SHP77 (cell line): ENCODE measurements at regions not wholly inside any gene's neighbourhood (a gene's known extent, or its start where the extent isn't known, plus 50 kb on each side); places are given as distances from the start of the nearest gene placed in this dataset.

Source experiments
- DNase-seq, 2 experiments: peaks; one replicate each; lab custom pipeline; 2025; lab: John Stamatoyannopoulos, UW

- DNase-seq, result no peak
Measured at GRCh38 chr5:23579566-23579965, 72.2 kb downstream of the PRDM9 start.

GRCh38 chr5:23583081-23583480 is 75.7 kb downstream of the PRDM9 start:
- DNase-seq, result no peak

- no peak for DNase-seq
Measured at GRCh38 chr5:23588841-23589326, 81.5 kb downstream of the PRDM9 start.

- DNase-seq, result no peak
Measured at GRCh38 chr5:23591250-23591649, 83.8 kb downstream of the PRDM9 start.

- DNase-seq, result no peak
Measured at GRCh38 chr5:23606927-23607326, 99.5 kb downstream of the PRDM9 start.

- DNase-seq, result no peak
Measured at GRCh38 chr5:23612701-23613100, 105.3 kb downstream of the PRDM9 start.

GRCh38 chr5:23613566-23613965 is 106.2 kb downstream of the PRDM9 start:
- no peak for DNase-seq

GRCh38 chr5:23614422-23614821 is 107.0 kb downstream of the PRDM9 start:
- no peak for DNase-seq

- no peak for DNase-seq
Measured at GRCh38 chr5:23626961-23627360, 119.6 kb downstream of the PRDM9 start.

GRCh38 chr5:23627976-23628375 is 120.6 kb downstream of the PRDM9 start:
- no peak for DNase-seq

- no peak for DNase-seq
Measured at GRCh38 chr5:23629396-23629795, 122.0 kb downstream of the PRDM9 start.

GRCh38 chr5:23631302-23632045 is 124.1 kb downstream of the PRDM9 start:
- DNase-seq, result no peak

GRCh38 chr5:23635938-23636337 is 128.5 kb downstream of the PRDM9 start:
- no peak for DNase-seq

- DNase-seq, result no peak
Measured at GRCh38 chr5:23639326-23639725, 131.9 kb downstream of the PRDM9 start.

GRCh38 chr5:23648656-23649055 is 141.2 kb downstream of the PRDM9 start:
- DNase-seq, result no peak

- DNase-seq, result no peak
Measured at GRCh38 chr5:23649594-23649993, 142.2 kb downstream of the PRDM9 start.

GRCh38 chr5:23655674-23656073 is 148.3 kb downstream of the PRDM9 start:
- DNase-seq, result no peak

- DNase-seq, result peak; percentile 59 to 76
Measured at GRCh38 chr5:23675456-23675855, 168.0 kb downstream of the PRDM9 start.

GRCh38 chr5:23677996-23678395 is 170.6 kb downstream of the PRDM9 start:
- DNase-seq, result no peak

- DNase-seq, result no peak
Measured at GRCh38 chr5:23684103-23684502, 176.7 kb downstream of the PRDM9 start.

GRCh38 chr5:23703940-23704855 is 196.8 kb downstream of the PRDM9 start:
- DNase-seq, result peak; percentile 69 to 74

GRCh38 chr5:23717486-23717885 is 210.1 kb downstream of the PRDM9 start:
- DNase-seq, result no peak

GRCh38 chr5:23718564-23718963 is 211.2 kb downstream of the PRDM9 start:
- no peak for DNase-seq
